ENCODE measurements at regions not wholly inside any gene's neighbourhood (a gene's known extent, or its start where the extent isn't known, plus 50 kb on each side); places are given as distances from the start of the nearest gene placed in this dataset.

- no peak overlapping the region for H3K9ac ChIP-seq (ENCODE audit: insufficient read depth, low read length, poor library complexity, severe bottlenecking)
- no peak overlapping the region for H3K4me3 ChIP-seq (replicated peaks in 1 of 3; ENCODE audit: low read depth in 2 of 3, low read length in 3 of 3)
- Mint-ChIP-seq H3K27me3 (ENCODE audit: low read depth in 3 of 3) (peaks cover 0 to 3% (median 0%) of the 10 kb centered on the region in 3 donors), H3K4me3 (no peak overlapping the region), H3K27ac (no peak overlapping the region), H3K9me3 (peaks cover 0 to 5% (median 2%) of the 10 kb centered on the region in 7 donors), H3K4me1 (no peaks in the 10 kb centered on the region), H3K36me3 (no peaks in the 10 kb centered on the region)
- no peaks in the 10 kb centered on the region for H3K79me2 ChIP-seq (ENCODE audit: insufficient read depth, low read length)
- DNase-seq: no peak
- no peaks in the 10 kb centered on the region for H3K36me3 ChIP-seq (replicated peaks in 1 of 2; ENCODE audit: control insufficient read depth in 1 of 2, insufficient read depth in 2 of 2, low read length in 2 of 2)
- H3K4me1 ChIP-seq (ENCODE audit: control insufficient read depth in 1 of 2, insufficient read depth in 2 of 2, low read length in 2 of 2): no peaks in the 10 kb centered on the region
- no peak overlapping the region for H2AFZ ChIP-seq (ENCODE audit: insufficient read depth, low read depth, low read length, poor library complexity, severe bottlenecking)
- WGBS (ENCODE audit: insufficient coverage): 93% methylated on average over 5 of the region's 6 CpGs
- no peak overlapping the region for H3K27ac ChIP-seq (ENCODE audit: low read depth in 1 of 2, low read length in 2 of 2)
- H3K27me3 ChIP-seq (ENCODE audit: control insufficient read depth in 2 of 2, insufficient read depth in 2 of 2, low read length in 2 of 2): no peaks in the 10 kb centered on the region
- no peaks in the 10 kb centered on the region for H3K9me3 ChIP-seq (replicated peaks in 1 of 2; ENCODE audit: control insufficient read depth in 1 of 2, insufficient read depth in 1 of 2, low read length in 2 of 2)
- H3K4me2 ChIP-seq (replicated peaks; ENCODE audit: extremely low read depth, low read length, poor library complexity, severe bottlenecking): no peak overlapping the region
- TF ChIP-seq CTCF (IDR thresholded peaks at IDR 0.05): no peak
- intact Hi-C loops (cut with micrococcal nuclease): no loop called here
- H4K20me1 ChIP-seq (ENCODE audit: insufficient read depth, low read length): no peaks in the 10 kb centered on the region
Measured at GRCh38 chr1:55559842-55560241, 344.7 kb upstream of the USP24 start.

- H3K4me2 ChIP-seq (replicated peaks; ENCODE audit: extremely low read depth, low read length, poor library complexity, severe bottlenecking): no peak overlapping the region
- no peaks in the 10 kb centered on the region for H3K36me3 ChIP-seq (replicated peaks in 1 of 2; ENCODE audit: control insufficient read depth in 1 of 2, insufficient read depth in 2 of 2, low read length in 2 of 2)
- H3K4me1 Mint-ChIP-seq: no peaks in the 10 kb centered on the region
- H3K9me3 Mint-ChIP-seq: peaks cover 0 to 5% (median 2%) of the 10 kb centered on the region in 7 donors
- H3K4me3 Mint-ChIP-seq: no peak overlapping the region
- no peak overlapping the region for H3K27ac Mint-ChIP-seq
- H3K9me3 ChIP-seq (replicated peaks in 1 of 2; ENCODE audit: control insufficient read depth in 1 of 2, insufficient read depth in 1 of 2, low read length in 2 of 2): no peaks in the 10 kb centered on the region
- no peaks in the 10 kb centered on the region for H3K27me3 ChIP-seq (ENCODE audit: control insufficient read depth in 2 of 2, insufficient read depth in 2 of 2, low read length in 2 of 2)
- no peak overlapping the region for H3K4me3 ChIP-seq (replicated peaks in 1 of 3; ENCODE audit: low read depth in 2 of 3, low read length in 3 of 3)
- H3K36me3 Mint-ChIP-seq: no peaks in the 10 kb centered on the region
- H3K9ac ChIP-seq (ENCODE audit: insufficient read depth, low read length, poor library complexity, severe bottlenecking): no peak overlapping the region
- no peaks in the 10 kb centered on the region for H4K20me1 ChIP-seq (ENCODE audit: insufficient read depth, low read length)
- WGBS (ENCODE audit: insufficient coverage): 90% methylated on average over 3 of the region's 6 CpGs
- no peaks in the 10 kb centered on the region for H3K4me1 ChIP-seq (ENCODE audit: control insufficient read depth in 1 of 2, insufficient read depth in 2 of 2, low read length in 2 of 2)
- no peaks in the 10 kb centered on the region for H3K79me2 ChIP-seq (ENCODE audit: insufficient read depth, low read length)
- no peak for TF ChIP-seq CTCF (IDR thresholded peaks at IDR 0.05)
- intact Hi-C loops (cut with micrococcal nuclease): no loop called here
- no peak overlapping the region for H3K27ac ChIP-seq (ENCODE audit: low read depth in 1 of 2, low read length in 2 of 2)
- H3K27me3 Mint-ChIP-seq (ENCODE audit: low read depth in 3 of 3): peaks cover 0 to 5% (median 0%) of the 10 kb centered on the region in 3 donors
- no peak for DNase-seq
- H2AFZ ChIP-seq (ENCODE audit: insufficient read depth, low read depth, low read length, poor library complexity, severe bottlenecking): no peak overlapping the region
Measured at GRCh38 chr1:55559161-55559611, 344.0 kb upstream of the USP24 start.

All from CD14-positive monocyte (primary cell).